G401 (cell line): ENCODE measurements at regions not wholly inside any gene's neighbourhood (a gene's known extent, or its start where the extent isn't known, plus 50 kb on each side); places are given as distances from the start of the nearest gene placed in this dataset.
"Not testable (repeated sequence)": the region's sequence is repeated elsewhere in the genome, so short reads cannot be mapped to it uniquely, and the experiment has no call there.

Experiments used
- DNase-seq: peaks from one replicate; pipeline ENCODE4 v3.0.0-alpha.2; 2015; ENCODE audit warnings: low spot score
- in situ Hi-C: cut with HindIII; loops from 2 replicates; pipeline ENCODE4 v1.10.0; 2016; ENCODE audit warnings: low sequenced_read_pairs, mixed read lengths

DNA sequence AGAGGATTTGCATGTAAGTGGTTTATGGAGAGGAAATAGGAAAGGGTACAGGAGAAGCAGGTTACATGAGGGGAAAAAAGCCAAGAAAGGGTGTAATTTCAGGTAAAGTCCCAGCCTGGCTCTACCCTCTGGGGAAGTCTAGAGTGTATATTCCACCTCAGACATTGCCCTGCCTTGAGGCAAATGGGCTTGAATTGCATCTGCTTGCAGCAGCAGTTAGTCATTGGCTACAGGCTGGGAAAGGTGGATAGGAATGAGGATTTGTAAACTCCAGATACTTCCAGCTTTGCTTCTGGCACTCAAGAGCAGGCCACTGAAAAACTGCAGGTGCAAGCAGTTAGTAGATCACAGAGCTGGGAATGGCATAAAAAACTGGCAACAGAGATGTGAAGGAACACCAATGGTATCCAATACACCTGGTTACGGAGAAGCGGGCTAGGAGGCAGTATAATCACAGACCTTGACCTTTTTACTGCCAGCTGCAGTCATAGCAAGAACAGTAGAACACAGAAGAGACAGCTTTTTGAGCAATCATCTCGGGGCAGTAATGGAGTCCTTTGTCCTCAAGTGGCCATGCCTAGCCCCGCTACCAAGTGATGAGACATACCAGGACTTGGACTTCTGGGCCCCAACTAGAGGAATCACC lies 226.9 kb upstream of the NRIP1 start:
- in situ Hi-C loops, result no loop called here
- DNase-seq, result no peak

DNA sequence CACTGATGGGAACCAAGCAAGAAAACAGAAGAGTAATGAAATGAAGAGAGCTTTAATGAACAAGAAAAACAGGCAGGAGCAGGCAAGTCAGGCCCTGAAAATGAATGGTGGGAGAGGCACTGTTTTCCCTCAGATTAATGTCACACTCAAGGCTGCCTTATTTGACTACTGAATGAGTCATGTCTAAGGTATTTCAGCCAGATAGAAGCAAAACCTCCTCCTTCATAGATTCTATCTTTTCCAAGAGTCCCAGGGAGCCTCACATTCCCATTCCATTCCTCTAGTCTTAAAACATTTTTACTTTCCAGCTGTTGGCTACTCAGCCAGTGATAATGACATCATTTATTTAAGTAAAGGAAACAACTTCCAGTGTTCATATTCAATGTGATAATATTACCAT lies 228.4 kb upstream of the NRIP1 start:
- in situ Hi-C loops, result no loop called here

DNA sequence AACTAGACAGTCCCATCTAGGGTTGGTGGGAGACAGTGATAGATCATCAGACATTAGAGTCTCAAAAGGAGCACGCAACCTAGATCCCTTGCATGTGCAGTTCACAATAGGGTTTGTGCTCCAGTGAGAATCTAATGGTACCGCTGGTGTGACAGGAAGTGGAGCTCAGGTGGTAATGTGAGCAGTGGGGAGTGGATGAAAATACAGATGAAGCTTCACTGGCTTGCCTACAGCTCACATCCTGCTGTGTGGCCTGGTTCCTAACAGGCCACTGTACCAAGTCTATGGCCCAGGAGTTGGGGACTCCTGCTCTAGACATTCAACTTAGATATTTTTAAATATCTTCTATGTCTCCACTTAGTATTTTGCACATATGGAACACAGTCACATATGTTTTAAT lies 231.1 kb upstream of the NRIP1 start:
- in situ Hi-C loops, result no loop called here
- no peak for DNase-seq

More for the DNA sequence above, 228.4 kb upstream of the NRIP1 start:
- no peak for DNase-seq

GRCh38 chr21:15297824-15298223 lies 233.0 kb upstream of the NRIP1 start:
- DNase-seq, result no peak
- in situ Hi-C loops, result no loop called here

DNA sequence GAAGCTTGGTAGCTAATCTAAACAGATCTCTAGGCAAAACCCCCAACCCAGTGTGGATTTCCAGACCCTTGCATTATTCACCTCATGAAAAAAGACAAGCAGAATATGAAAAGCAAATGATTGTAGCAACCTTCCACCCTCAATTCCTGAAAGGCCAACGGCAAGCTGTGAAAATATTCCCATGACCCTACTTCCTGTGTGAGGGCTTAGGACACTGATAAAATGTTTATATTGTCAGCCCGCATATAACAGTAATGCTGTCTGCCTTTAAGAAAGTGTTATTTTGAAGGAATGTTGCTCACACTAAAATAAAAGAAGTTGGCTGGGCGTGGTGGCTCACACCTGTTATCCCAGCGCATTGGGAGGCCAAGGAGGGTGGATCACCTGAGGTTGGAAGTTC lies 233.5 kb upstream of the NRIP1 start:
- in situ Hi-C loops, result no loop called here

DNA sequence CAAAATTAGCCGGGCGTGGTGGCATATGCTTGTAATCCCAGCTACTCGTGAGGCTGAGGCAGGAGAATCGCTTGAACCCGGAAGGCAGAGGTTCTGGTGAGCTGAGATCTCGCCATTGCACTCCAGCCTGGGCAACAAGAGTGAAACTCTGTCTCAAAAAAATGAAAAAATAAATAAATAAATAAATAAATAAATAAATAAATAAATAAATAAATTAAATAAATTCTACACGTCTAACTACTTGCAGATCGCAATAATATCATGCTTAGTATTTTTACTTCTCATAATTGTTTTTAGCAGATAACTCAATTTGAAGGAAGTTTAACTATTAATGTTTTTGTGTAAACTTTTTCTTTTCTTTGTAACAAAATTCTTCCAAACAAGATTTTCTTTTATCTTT lies 234.0 kb upstream of the NRIP1 start:
- DNase-seq, in situ Hi-C loops: not testable (repeated sequence)

More for the DNA sequence above, 233.5 kb upstream of the NRIP1 start:
- no peak for DNase-seq

DNA sequence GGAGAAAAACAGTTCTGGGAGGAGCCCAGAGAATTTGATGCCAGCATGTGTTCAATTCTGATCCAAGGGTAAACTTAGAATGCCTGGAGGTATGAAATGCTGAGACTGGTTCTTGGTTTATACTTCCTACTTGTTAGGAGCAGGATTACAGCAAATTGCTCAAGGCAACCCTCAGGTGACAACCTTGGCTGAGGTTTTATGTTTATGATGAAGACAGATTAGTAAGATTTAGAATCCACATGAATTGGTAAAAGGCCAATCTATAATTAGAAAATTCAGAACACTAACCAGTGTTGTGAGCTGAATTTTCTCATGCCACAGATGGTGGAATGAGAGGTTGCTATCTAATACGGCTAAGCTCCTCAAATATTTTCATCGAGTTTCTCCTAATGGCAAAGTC lies 235.3 kb upstream of the NRIP1 start:
- in situ Hi-C loops, result no loop called here
- no peak for DNase-seq

GRCh38 chr21:15301014-15301413 lies 236.2 kb upstream of the NRIP1 start:
- in situ Hi-C loops, result no loop called here
- no peak for DNase-seq

GRCh38 chr21:15301736-15302135 lies 236.9 kb upstream of the NRIP1 start:
- in situ Hi-C loops, result no loop called here
- DNase-seq, result no peak

GRCh38 chr21:15306271-15306670 lies 241.5 kb upstream of the NRIP1 start:
- in situ Hi-C loops, result no loop called here
- no peak for DNase-seq

DNA sequence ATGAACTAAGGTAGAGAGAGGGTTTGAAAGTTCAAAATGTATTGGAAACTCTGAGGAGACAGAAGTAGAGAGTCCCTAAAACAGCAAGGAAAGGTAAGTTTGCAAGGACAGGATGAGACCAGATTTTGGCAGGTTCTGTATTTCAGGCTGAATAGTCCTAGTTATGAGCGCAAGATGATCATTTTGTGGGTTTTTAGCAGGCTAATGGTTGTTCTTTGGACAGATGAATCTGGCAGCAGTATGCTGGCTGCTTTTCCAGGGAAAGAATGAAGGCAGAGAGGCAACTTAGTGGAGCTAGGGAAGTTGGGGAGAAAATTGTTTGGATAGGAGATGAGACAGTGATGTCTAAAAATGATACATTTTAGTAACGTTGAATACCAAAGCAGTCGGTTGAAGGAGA lies 243.5 kb upstream of the NRIP1 start:
- DNase-seq, result no peak
- in situ Hi-C loops, result no loop called here

DNA sequence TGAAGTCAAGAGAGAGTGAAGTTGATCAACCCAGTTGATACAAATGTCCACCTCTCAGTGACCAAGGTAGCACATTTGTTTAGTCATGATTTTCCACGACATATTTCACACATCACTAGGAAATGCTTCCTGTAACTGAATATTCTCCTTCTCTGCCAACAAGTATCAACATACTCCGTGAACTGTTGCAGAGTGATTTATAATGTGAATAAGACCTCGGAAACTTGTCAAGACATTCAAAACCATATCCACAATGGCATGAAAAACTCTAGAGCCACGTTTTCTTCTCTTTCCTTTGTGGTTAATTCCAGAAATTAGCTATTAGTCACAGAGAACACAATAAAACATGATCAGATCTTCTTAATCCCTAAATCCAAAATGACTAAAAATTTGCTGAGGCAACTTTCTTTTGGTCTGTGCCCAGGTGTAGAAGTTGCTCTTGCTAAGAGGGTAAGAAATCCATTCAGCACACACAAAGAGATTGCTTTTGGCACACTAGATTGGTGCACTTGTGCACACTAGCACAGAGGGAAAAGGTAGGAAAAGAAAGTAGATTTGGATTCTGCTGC lies 244.3 kb upstream of the NRIP1 start:
- DNase-seq, result no peak
- in situ Hi-C loops, result no loop called here

DNA sequence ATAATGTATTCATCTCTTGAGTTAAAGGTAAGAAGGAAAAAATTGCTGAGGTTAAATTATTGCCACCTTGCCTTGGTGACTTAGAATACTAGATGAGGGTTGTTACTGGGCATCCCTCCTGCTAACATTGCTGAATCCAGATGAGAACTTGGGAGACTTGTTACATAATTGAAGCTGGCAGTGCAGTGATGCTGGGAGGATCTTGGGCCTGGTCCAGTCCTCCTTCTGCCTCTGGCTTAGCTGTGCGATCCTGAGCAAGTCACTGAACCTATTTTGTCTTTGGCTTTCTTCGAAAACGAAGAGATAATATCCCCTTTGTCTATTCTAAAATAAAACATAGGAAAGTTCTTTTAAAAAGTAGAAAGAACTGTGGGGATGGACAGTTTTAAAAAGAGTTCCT lies 244.9 kb upstream of the NRIP1 start:
- in situ Hi-C loops, result no loop called here
- DNase-seq, result no peak

DNA sequence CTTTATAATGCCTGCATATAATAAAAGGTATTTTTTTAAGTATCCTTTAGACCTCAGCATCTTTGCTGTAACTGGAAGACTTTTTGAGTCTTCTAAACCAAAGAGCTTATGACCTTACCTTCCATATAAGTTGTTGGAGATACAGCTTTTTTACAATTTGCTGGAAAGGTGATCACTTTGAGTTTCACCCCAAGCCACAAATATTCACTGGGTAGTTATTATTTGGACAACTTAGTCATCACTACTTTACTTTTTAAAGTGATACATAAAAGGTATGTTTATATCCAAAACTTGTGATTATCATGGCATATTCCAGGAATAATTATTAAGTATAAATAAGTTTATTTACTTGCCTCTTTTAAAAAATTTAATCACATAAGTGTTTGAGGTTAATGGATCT lies 246.7 kb upstream of the NRIP1 start:
- DNase-seq, result no peak

DNA sequence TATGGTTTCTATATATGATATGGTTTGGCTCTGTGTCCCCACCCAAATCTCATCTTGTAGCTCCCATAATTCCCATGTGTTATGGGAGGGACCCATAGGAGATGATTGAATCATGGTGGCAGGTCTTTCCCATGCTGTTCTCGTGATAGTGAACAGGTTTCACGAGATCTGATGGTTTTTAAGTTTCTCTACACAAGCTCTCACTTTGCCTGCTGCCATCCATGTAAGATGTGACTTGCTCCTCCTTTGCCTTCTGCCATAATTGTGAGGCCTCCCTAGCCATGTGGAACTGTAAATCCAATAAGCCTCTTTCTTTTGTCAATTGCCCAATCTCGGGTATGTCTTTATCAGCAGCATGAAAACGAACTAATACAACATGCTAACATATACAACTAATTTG lies 252.2 kb upstream of the NRIP1 start:
- in situ Hi-C loops, result not testable (repeated sequence)

More for the DNA sequence above, 246.7 kb upstream of the NRIP1 start:
- in situ Hi-C loops, result no loop called here

DNA sequence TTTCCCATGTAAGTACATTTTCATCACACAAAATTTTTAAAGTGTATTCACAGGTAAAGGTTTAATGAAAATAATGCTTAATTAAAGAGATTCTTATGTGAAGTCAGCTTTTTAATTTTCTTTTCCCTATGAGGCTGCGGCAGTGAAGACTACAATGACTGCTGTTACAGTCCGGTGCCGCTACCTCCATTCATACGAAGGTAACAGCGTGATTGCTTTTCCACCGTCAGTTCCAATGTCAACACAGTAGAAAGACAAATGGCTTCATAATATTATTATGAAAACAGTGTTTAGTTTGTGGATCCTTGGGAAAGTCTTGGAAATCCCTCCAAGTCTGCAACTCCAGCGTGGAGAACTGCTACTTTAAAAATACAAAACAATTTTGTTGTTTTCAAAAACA lies 254.9 kb upstream of the NRIP1 start:
- in situ Hi-C loops, result no loop called here
- no peak for DNase-seq

More for the DNA sequence above, 252.2 kb upstream of the NRIP1 start:
- DNase-seq, result not testable (repeated sequence)

GRCh38 chr21:15324542-15324941 lies 259.7 kb upstream of the NRIP1 start:
- no peak for DNase-seq

DNA sequence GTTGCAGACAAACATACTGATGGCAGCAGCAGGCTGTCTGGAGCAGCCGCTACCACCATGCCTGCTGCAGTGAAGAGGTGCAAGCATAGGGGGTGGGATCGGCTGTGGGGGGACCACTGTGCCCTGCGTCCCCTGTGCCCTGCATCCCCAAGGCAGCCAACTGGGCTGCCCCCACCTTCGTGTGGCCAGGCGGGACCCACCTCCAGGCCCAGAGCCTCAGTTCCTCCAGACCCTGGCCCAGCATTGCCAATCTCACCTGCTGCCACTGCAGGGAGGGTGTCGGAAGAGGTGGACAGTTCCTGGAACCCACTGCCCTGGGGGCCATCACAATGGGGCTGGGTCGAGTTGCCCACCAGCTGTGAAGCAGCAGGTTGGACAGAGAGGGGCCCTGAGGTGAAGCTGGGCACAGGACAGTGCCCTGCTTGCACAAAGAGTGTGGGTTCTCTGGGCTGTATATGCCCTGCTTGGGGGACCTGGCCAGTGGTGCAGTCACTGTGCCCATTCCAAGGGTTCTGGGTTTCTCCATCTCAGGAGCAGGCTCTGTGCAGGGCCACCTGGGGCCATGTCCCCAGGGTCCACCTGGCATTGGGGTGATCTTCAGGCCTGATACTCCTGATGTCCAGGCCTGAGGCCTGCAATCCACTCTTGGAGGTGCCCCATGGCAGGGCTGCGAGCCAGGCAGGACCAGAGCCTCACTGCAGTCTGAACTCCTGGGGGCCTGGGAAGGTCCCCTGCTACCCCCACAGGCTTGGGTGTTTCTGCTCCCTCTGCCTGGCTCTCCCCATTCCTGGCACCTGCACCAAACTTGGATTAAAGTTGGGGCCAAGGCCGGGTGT lies 261.4 kb upstream of the NRIP1 start:
- in situ Hi-C loops, result no loop called here
- DNase-seq, result no peak

More at GRCh38 chr21:15324542-15324941, 259.7 kb upstream of the NRIP1 start:
- in situ Hi-C loops, result no loop called here

DNA sequence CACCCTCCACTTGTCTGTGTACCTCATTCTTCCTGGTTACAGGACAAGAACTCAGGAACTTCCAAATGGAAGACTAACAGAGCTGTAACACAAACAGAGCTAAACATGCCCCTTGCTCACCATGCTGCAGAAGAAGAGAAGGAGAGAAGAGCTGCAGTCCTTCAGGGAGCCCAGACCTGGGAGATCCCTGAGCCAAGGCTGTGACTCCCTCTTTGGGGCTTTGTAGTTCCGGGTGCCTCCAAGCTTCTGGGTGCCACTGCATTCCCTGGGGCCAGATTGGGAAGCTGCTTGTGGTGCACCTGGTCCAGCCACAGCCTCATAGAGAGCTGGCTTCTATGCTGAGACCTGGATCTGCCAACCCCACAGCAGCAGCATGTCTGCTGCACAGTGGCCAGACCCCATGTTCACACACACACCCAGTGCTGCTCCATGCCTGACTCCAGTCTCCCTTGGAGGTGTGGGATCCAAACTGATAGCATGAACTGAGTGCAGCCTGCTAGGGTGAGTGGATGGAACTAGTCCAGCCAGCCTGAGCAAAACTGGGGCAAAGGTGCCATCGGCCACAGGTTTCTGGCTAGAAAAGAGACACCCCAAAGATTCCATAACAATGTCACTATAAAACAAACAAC lies 263.0 kb upstream of the NRIP1 start:
- DNase-seq, result no peak
- in situ Hi-C loops, result no loop called here

- DNase-seq, result no peak
- in situ Hi-C loops, result no loop called here
Observed at GRCh38 chr21:15329191-15329590, 264.4 kb upstream of the NRIP1 start.
